GM19455 (cell line): ENCODE measurements at regions not wholly inside any gene's neighbourhood (a gene's known extent, or its start where the extent isn't known, plus 50 kb on each side); places are given as distances from the start of the nearest gene placed in this dataset.

Experiments
- ATAC-seq: cut with Tn5 transposase; IDR thresholded peaks from one replicate; pipeline ENCODE4 v1.9.1; 2021; ENCODE audit not compliant: unreplicated experiment

DNA sequence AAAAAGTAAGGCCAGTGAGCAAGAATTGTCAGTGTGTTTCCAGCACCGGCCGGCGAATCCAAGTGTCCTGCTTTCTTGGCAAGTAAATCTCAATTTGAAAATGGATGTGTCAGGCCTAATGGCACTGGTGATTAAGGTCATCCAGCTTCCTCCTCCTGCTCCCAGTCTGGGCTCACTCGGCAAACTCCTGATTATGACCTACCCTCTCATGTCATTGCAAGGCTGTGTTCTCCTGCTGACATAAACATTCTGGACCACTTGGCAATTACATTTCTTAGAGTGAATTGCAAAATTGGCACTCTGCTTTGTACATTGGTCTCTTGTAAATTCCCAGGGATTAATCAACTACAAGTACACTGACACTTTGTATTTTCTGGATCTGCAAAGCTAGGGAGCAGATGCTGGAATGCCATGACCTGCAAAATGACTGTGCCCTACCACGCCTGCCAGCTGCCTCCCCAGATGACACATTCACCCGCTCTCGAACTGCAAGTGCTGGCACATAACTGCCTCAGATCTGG is 473.8 kb downstream of the KIF20B start:
- ATAC-seq: no peak

DNA sequence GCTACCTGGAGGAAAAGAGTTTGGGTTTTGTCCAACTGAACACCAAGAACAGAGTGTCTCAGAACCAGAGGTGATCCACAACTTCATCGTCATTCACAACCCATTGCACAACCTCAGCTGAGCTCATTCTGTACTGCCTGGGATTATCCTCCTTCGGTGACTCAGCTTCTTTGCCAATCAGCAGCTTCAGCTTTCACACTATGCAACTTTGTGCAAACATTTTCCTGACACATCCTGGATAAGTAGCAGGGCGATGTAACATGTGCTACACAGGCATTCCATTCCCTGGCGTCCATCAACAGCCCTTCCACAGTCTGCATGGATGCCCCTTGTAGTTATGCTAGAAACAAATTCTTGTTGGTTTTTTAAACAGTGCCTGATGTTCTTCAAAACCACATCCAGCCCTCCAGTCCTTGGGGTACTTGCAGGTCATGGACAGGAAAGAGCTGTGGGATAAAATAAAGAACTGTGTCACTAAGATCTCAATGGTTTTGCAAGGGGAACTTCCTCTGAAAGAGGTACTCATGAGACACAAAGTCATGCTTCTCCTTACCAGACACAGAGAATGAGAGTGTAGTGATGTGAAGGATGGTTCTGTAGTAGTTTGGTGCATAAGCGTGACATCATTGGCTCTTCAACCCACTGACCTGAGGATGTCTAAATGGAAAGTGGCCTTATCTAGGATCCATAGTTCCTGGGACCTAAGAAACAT is 478.5 kb downstream of the KIF20B start:
- ATAC-seq: no peak

DNA sequence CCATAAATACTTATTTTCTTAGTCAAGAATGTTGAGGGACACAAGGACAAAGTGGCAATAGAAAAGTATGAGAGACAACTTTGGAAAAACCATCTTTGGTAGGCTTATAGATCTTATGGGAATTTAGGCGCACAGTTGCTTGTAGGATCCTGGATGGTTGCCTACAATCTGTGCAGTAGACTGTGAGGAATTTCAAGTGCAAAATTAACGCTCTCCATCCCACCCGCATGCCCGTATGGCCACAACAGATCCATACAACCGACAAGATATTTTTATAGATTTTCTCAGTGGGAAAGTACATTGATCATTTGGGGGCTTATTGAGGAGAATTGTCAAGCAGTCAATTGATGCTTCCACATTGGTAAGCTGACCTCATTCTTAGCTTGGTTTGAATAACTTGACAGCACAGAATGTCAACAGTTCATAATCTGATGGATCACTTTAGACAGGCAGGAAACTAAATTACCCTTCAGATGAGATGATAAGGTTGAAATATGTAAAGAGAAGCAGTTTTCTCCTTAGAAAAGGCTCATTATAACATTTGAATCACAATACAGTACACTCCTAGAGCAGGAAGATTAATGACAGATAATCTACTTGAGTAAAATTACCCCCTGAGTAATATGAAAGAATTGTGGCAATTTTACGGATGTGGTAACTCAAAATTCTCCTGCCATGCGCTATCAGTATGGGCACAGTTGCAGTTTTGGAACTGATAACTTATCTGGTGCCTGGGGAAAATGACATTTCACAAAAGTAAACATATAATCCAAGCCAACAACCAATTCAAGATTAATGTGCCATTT is 479.7 kb downstream of the KIF20B start:
- ATAC-seq: no peak

DNA sequence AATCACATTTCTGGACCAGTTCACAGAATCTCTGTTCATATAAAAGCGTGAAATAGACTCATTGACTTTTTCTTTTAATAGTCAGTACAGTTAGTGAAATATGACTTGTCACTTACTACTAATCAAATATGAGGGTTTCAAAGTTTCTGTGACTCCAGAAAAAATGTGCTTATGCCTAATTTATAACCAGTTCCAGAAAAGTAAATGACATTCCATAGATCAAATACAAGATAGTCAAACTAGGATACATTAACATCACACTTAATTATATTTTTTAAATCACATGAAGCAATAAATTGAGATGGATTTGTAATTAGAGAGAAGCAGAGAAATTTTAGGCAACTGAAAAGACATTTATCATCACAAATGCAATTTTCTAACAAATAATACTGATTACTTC is 491.4 kb downstream of the KIF20B start:
- ATAC-seq: no peak

DNA sequence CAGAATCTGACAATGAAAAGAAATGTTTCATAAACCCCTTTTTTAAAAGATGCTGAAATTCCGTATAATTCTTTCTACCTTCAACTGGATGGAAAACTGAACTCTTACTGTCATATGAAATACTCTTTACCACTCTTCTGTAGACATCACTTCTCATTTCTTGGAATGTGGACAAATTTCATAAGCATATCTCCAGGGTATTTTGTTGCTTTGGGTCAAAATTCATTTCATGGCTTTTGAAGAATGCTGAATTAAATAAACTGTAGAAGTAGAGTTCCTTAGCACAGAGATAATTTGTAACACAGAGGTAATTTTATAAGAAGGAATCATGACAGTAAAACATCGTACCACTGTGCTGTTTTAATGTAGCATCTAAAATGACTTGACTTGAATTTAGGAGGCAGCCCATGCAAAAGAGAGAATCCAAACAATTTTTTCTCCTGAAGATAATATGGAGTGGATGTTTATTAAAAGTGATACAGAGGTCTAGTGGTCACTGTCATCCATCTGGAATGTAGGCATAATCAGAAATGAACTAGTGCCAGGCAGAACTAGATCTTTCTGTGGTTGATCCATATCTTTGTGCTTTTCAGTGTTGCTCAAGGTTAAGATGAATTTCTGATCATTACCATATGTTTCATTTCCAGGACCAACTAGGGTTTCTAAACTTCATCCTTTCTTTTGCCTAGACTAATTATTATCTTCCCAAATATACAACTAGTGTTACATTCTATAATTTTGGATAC is 492.0 kb downstream of the KIF20B start:
- ATAC-seq: no peak

DNA sequence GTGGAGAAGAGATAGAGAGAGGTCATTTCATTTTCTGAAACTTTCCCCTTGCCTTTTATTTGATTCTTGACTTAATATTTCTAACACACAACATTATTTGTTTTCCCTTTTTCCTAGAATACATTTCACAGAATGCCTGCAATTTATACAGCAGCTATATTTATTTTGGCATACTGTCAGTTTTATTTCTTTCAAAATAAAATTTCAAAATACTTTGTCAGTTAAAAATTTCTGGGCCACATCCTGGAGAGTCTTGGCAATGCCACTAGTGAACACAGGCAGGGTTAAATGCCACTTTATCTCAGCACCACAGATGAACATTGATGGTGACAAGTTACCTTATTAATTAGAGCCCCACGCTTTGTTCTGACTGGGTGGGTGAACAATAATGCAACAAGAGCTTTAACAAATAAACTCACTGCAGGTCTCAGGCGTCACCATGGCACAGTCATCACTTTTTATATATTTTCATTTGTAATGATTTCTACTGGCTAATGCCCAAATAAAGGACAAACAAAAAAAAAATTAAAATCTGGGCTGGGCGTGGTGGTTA is 494.0 kb downstream of the KIF20B start:
- ATAC-seq: no peak

DNA sequence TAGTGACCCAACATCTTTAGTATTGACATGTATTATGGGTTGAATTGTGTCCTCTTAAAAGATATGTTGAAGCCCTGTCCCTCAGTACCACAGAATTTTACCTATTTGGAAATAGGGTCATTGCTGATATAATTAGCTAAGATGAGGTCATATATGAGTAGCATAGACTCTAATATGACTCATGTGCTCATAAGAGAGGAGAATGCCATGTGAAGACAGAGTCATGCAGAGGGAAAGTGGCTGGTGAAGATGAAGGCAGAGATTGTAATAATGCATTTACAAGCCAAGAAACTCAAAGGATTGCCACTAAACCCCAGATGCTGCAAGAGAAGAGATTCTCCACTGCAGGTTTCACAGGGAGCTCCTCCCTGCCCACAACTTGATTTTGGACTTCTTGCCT is 496.4 kb downstream of the KIF20B start:
- no peak for ATAC-seq

DNA sequence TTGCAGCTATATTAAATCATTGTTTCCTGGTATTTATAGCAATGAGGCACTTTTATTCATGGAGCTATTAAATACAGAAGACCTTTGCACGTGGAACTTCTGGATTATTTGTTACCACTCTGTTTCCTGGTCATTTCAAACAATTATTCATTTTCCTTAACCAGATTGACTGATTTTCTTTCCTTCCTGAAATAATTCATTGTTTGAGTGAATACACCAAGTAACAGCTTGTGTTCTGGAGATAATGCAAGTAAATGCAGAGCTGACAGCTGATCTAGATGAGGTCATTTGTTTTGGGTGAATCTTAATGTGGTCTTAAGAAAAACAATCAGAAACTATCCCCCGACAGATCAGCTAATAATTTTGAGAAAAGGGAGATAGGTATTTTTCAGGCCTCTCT is 497.7 kb downstream of the KIF20B start:
- no peak for ATAC-seq

DNA sequence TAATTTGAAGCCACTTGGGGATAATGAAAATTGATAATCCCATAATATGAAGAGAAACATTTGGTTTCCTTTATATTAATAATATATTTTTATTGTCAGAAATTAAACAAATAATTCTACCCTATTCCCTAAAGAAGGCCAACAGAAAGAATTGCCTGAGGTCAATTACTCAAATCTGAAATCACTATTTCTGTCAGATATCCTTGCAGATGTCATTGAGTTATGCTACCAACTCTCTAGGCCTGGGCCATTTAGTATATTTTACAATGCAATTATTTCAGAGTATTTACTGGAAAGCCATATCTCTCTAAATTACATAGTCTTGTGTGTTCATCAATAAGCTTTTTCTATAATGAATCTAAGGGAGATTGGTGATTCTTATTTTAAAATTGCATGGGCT is 498.1 kb downstream of the KIF20B start:
- no peak for ATAC-seq

DNA sequence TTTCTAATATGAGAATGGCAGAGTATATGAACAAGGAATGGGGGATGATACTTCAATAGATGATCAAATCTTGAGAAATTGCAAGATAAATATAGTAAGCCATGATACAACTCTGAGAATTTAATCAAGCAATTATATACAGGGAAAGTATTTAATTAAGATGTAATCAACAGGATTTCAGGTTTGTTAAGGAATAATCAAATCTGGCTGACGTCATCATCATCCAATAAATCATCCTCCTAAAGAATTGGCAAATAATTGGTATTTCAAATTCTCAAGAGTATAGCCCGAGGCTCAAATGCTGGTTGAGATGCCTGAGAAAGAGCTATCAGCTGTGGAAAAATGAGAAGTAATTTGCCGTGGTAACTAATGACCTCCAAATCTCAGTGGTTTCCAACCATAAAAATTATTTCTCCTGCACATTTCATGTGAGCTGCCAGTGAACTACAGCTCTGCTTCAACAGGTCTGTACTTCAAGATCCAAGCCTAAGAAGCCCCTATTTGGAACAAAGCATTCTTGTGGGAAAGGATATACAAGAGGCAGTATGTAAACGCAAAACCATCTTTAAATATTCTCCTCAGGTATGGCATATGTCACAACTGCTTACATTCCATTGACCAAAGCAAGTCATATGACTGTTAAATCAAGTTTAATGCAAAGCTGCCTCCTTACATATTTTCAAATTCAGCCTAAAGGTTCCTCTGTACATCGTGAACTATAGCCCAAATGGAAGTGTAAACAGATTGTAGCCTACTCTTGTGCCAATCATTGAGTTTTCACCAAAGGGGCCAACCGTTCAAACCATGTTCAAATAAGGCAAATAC is 503.0 kb downstream of the KIF20B start:
- ATAC-seq: no peak

DNA sequence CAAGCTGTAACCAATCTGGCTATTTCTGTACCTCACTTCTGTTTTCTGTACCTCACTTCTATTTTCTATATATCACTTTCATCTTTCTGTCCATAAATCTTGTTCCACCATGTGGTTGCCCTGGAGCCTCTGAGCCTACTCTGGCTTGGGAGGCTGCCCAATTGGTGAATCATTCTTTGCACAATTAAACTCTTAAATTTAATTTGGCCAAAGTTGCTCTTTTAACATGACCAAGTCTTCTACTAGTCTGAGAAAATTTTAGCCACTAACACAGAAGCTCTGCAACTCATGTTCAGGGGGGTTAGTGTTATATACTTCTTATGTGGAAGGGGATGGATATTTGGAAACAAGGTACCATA is 503.5 kb downstream of the KIF20B start:
- no peak for ATAC-seq

DNA sequence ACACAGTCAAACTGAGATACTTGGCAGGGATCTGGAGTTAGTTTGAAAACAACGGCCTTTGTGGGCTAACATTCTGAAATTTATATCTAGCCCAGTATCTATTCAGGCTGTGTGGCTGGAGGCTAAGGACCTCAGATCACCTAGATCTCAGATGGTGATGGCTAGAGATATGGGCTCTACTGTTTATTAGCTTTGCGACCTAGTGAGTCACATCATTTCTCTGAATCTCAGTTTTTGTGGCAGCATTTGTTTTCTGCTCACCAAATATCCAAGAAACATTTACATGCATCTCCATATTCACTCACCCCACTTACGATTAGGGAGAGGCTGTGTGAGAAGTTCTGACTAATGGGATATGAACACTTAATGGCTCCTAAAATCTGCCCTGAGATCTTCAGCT is 503.9 kb downstream of the KIF20B start:
- ATAC-seq: no peak

DNA sequence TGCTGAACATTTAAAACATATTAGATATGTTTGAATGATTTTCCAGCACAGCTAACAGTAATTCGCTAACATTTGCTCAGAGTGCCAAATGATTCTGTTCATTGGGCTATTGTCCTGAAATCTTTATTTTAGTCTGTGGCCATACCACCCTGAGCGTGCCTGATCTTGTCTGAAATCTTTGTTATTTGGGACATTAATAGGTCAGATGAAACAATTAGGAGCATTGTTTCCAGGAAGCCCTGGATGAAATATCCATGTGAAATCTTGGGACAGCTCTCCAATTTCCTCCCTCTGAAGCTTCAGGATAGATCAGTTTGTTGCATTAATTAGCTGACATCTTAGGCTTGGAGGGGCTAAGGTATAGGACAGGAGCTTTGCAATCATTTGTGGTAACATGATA is 512.0 kb downstream of the KIF20B start:
- no peak for ATAC-seq

DNA sequence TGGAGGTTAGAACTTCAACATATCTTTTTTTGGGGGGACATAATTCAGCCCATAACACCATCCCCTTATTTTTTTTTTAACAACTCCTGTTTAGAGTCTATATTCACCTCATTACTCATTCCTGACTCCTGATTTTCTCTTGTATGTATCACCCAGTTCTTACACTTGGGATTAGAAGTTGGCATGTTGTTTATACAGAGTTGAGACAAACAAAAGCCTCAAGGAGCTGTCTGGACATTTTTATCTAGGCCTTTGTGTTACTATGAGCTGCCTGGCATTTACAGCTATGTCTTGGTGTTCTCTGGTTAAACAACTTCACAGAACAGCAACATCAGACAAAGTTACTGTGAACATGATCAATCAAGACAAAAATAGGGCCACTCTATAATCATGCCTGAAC is 517.5 kb downstream of the KIF20B start:
- ATAC-seq: no peak

DNA sequence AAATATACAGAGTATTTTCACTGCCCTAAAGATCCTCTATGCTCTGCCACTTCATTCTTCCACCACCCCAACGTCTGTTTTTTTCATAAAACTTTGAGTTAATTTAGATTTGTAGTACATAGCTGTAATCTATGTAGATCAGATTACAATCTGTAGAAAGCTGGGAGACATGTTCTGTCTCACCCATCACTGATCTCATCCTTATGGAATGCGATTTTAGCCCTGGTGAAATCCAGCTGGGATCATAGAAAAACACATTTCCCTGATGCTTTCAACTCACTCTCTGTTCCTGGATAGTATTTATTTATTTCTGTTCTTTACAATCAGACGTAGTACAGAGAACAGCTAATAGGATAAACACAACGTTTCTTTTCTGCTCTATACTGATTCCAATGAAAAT is 521.0 kb downstream of the KIF20B start:
- no peak for ATAC-seq

DNA sequence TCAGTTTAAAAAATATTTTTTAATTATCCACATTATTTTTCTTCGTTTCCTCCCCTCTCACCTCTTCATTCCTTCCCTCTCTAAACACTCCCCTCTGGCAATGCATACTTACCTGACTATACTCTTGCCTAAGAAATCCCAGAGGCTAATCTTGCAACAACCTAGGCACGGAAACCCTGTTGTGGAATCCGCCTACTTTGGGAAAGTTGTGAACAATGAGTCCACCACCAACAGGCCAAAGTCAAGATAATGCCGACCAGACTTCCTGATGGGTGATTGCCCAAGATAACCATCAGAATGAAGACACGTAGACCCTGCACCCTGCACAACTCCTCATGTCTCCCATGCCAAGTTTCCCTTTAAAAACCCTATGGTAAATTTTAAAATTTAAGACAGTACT is 521.5 kb downstream of the KIF20B start:
- no peak for ATAC-seq

DNA sequence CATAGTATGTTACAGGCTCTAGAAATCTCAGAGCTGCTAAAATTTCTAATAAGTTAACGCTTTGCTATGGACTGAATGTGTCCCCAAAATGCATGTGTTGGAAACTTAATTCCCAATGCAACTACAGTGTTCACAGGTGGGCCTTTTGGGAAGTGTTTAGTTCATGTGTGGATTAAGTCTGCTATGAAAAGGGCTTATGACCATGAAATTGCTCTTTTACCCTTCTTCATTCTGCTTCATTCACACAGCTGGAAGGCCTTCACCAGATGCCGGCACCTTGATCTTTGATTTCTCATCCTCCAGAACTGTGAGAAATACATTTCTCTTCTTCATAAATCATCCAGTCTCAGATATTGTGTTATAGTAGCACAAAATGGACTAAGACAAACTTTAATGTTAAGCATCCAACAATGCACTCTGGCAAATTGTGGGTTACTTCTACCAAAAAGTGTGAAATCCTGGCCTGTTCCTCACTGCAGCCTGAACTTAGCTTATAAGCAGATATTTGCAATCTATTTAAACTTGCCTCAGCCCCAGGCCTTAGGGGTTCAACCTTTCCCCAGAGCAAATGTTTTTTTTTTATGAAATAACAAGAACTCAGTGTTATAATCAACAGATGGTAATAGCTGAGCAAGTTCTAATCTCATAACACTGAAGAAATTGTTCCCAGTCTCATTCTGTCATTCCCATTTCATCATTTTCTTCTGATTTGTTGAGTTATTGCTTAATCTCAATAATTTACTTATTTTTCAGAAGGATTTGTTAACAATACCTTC is 523.6 kb downstream of the KIF20B start:
- ATAC-seq: no peak

DNA sequence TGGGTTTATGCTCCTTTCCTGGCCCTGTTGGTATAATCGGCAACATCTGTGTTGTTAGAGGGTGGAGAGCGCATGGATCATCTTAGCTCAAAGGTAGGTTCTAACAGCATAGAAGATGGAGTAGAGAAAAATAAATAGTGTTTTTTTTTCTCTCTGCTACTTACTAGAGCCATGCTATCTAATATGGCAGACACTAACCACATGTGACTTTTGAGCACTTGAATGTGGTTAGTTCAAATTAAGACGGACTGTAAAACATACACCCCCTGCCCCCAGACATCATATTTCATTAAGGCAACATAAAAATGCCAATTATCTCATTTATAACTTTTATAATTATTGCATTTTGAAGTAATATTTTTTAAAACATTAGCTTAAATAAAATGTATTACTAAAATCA is 525.1 kb downstream of the KIF20B start:
- no peak for ATAC-seq

DNA sequence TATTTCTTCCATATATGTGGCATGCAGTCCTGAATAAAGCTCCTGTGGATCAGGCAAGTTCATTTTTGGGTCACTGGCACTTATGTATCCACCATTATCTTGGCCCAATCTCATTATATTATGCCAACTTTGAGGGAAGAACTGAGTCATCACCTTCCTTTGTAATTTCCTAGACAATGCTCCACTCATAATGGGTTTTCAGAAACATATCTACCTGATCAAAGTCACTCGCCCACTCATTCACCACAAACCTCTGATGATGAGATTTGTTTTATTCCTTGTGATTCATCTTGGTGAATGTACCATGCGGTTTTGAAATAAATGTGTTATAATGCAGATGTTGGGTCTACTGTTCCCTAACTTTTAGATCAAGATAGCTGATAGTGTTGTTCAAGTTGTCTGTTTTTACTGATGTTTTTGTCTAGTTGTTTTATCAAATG is 525.8 kb downstream of the KIF20B start:
- ATAC-seq: no peak

DNA sequence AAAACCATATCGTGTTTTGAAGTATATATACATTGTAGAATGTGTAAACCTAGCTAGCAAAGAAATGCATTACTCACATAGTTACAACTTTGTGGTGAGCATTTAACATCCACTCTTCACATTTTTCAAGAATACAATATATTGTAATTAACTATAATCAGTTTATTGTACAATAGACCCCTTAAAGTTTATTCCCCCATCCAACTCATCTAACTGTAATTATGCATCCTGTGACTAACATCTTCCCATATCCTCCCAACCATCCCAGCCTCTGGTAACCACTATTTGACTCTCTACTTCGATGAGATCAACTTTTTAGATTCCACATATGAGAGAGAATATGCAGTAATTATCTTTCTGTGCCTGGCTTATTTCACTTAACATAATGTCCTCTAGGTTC is 526.4 kb downstream of the KIF20B start:
- ATAC-seq: no peak
